ENCODE measurements at regions not wholly inside any gene's neighbourhood (a gene's known extent, or its start where the extent isn't known, plus 50 kb on each side); places are given as distances from the start of the nearest gene placed in this dataset.

DNA sequence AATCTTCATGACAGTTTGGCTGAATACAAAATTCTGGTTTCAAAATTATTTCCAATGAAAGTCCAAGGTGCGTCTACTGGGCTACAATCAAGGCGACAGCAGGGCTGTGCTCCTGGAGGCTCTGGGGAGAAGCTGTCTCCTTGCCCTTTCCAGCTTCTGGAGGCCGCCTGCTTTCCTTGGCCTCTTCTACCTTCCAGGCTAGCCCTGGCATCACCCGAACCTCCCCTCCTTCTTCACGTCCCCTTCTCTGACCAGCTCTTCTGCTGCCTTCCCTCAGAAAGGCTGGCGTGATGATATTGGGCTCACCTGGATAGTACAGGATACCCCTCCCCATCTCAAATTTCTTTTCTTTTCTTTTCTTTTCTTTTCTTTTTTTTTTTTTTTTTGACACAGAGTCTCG, 115.5 kb downstream of the KCNF1 start:
- dilution Hi-C loops (cut with HindIII; ENCODE audit: low sequenced_read_pairs, unreplicated experiment): no loop called here
- no peak overlapping the region for H3K56ac ChIP-seq (ENCODE audit: extremely low read depth, insufficient read depth, low read length)
- BruUV-seq (replicated peaks): no TSS peak

More for the DNA sequence above, 115.5 kb downstream of the KCNF1 start:
- Histone ChIP-seq H4K20me1 (ENCODE audit: insufficient read depth, low read length) (no peaks in the 10 kb centered on the region), H3K18ac (ENCODE audit: low read depth, low read length) (no peak overlapping the region), H4K91ac (ENCODE audit: insufficient read depth, low read depth, low read length) (no peak overlapping the region), H2BK15ac (ENCODE audit: low read depth, low read length) (no peak overlapping the region), H3K9ac (ENCODE audit: low read depth, low read length) (no peak overlapping the region), H3K9me1 (ENCODE audit: insufficient read depth, low read length) (no peaks in the 10 kb centered on the region), H2BK20ac (ENCODE audit: low read depth, low read length) (no peak overlapping the region), H2AFZ (replicated peaks; ENCODE audit: low read length, poor library complexity) (no peak overlapping the region), H3K79me1 (ENCODE audit: low read depth in 1 of 2, low read length in 2 of 2) (no peaks in the 10 kb centered on the region), H2BK120ac (ENCODE audit: low read depth, low read length) (no peak overlapping the region), H3K27ac (ENCODE audit: insufficient read depth, low read length) (no peak overlapping the region), H4K8ac (ENCODE audit: low read depth in 2 of 2, low read length in 2 of 2) (no peak overlapping the region), H2AK9ac (replicated peaks; ENCODE audit: low read depth, low read length, poor library complexity) (no peak overlapping the region), H3K4me2 (ENCODE audit: low read depth, low read length) (no peak overlapping the region), H2AK5ac (ENCODE audit: low read depth, low read length) (no peak overlapping the region), H3K36me3 (ENCODE audit: control insufficient read depth, insufficient read depth, low read length) (no peaks in the 10 kb centered on the region), H3K23ac (ENCODE audit: low read depth, low read length) (no peak overlapping the region), H3K4me3 (ENCODE audit: insufficient read depth, low read depth, low read length) (no peak overlapping the region), H3K27me3 (ENCODE audit: control insufficient read depth, insufficient read depth, low read length) (peaks cover 17% of the 10 kb centered on the region), H3K4ac (ENCODE audit: low read depth, low read length) (no peak overlapping the region), H3K4me1 (ENCODE audit: control insufficient read depth, insufficient read depth, low read length) (peaks cover 2% of the 10 kb centered on the region; the same call in 1 of the 2 replicates), H3K9me3 (ENCODE audit: control insufficient read depth, insufficient read depth, low read length) (no peaks in the 10 kb centered on the region), H3K14ac (replicated peaks; ENCODE audit: low read depth, low read length) (no peak overlapping the region), H2BK5ac (ENCODE audit: low read depth, low read length, poor library complexity, severe bottlenecking) (no peak overlapping the region), H4K5ac (ENCODE audit: low read depth, low read length) (no peak overlapping the region)
- 67% methylated on average over 1 of the region's 7 CpGs; no CpG with 5 or more reads in 1 of the 2 experiments for WGBS, 2 experiments (ENCODE audit: extremely low coverage in 2 of 2, insufficient read length in 1 of 2)
- intact Hi-C loops (cut with micrococcal nuclease): no loop called here
- in situ Hi-C loops (cut with MboI; ENCODE audit: low sequenced_read_pairs): no loop called here
- TF ChIP-seq, protein P1, sequence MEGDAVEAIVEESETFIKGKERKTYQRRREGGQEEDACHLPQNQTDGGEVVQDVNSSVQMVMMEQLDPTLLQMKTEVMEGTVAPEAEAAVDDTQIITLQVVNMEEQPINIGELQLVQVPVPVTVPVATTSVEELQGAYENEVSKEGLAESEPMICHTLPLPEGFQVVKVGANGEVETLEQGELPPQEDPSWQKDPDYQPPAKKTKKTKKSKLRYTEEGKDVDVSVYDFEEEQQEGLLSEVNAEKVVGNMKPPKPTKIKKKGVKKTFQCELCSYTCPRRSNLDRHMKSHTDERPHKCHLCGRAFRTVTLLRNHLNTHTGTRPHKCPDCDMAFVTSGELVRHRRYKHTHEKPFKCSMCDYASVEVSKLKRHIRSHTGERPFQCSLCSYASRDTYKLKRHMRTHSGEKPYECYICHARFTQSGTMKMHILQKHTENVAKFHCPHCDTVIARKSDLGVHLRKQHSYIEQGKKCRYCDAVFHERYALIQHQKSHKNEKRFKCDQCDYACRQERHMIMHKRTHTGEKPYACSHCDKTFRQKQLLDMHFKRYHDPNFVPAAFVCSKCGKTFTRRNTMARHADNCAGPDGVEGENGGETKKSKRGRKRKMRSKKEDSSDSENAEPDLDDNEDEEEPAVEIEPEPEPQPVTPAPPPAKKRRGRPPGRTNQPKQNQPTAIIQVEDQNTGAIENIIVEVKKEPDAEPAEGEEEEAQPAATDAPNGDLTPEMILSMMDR (conservative IDR thresholded peaks at IDR 0.05; ENCODE audit: low read depth, low read length): no peak
- no peak for TF ChIP-seq NFE2L2 (IDR thresholded peaks at IDR 0.05; ENCODE audit: low read depth, low read length)
- TF ChIP-seq MAFK (IDR thresholded peaks at IDR 0.05; ENCODE audit: low read depth, low read length): no peak
- no peak for TF ChIP-seq CHD1 (IDR thresholded peaks at IDR 0.05; ENCODE audit: low read depth, low read length)
- no peak for TF ChIP-seq MAZ (IDR thresholded peaks at IDR 0.05; ENCODE audit: borderline replicate concordance, low read depth, low read length)
- no peak for TF ChIP-seq RAD21 (IDR thresholded peaks at IDR 0.05; ENCODE audit: low read length)
- no peak for TF ChIP-seq POLR2A (IDR thresholded peaks at IDR 0.05; ENCODE audit: low read depth, low read length)
- no peak for TF ChIP-seq MXI1 (IDR thresholded peaks at IDR 0.05; ENCODE audit: borderline replicate concordance, low read depth, low read length)
- TF ChIP-seq FOS (IDR thresholded peaks at IDR 0.05; ENCODE audit: low read depth, low read length): no peak
- no peak for TF ChIP-seq CEBPB (IDR thresholded peaks at IDR 0.05; ENCODE audit: low read depth, low read length)
- TF ChIP-seq BHLHE40 (IDR thresholded peaks at IDR 0.05; ENCODE audit: low read depth, low read length): no peak
- TF ChIP-seq RCOR1 (IDR thresholded peaks at IDR 0.05; ENCODE audit: insufficient replicate concordance, low read length): no peak
- TF ChIP-seq, protein P2, sequence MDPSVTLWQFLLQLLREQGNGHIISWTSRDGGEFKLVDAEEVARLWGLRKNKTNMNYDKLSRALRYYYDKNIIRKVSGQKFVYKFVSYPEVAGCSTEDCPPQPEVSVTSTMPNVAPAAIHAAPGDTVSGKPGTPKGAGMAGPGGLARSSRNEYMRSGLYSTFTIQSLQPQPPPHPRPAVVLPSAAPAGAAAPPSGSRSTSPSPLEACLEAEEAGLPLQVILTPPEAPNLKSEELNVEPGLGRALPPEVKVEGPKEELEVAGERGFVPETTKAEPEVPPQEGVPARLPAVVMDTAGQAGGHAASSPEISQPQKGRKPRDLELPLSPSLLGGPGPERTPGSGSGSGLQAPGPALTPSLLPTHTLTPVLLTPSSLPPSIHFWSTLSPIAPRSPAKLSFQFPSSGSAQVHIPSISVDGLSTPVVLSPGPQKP (IDR thresholded peaks at IDR 0.05; ENCODE audit: borderline replicate concordance, low read depth, low read length): no peak
- TF ChIP-seq RFX5 (IDR thresholded peaks at IDR 0.05; ENCODE audit: low read depth, low read length): no peak
- TF ChIP-seq SMC3 (IDR thresholded peaks at IDR 0.05; ENCODE audit: low read depth, low read length): no peak
- TF ChIP-seq, protein P3, sequence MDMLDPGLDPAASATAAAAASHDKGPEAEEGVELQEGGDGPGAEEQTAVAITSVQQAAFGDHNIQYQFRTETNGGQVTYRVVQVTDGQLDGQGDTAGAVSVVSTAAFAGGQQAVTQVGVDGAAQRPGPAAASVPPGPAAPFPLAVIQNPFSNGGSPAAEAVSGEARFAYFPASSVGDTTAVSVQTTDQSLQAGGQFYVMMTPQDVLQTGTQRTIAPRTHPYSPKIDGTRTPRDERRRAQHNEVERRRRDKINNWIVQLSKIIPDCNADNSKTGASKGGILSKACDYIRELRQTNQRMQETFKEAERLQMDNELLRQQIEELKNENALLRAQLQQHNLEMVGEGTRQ (IDR thresholded peaks at IDR 0.05; ENCODE audit: low read depth, low read length): no peak
- DNase-seq (no peak), ATAC-seq (ENCODE audit: low read depth) (no peak)
- ChIA-PET POLR2A (ENCODE audit: unreplicated experiment) (no interaction called here), CTCF (no interaction called here)
